ENCODE measurements at regions not wholly inside any gene's neighbourhood (a gene's known extent, or its start where the extent isn't known, plus 50 kb on each side); places are given as distances from the start of the nearest gene placed in this dataset.

DNA sequence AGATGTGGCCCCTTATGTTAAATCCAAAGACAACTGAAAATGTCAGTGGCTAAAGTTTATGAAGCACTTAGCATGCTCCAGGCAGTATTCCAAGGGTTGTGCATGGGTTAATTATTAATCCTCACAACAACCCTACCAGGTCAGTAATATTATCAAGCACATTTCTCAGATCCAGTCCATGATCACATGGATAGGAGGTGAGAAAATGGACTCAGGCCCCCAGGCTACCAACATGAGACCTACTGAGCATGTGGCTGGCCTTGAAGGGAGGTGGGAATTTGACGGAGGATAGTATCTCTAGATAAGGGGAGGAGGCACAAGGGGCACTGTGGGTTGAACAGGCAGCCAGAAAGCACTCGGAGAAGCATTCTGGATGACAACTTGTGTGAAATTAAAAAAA lies 412.0 kb downstream of the MEIS1 start:
- DNase-seq (ENCODE audit: low read depth): no peak

- no peak for DNase-seq (ENCODE audit: low read depth)
Observed at GRCh38 chr2:66849153-66849755, 414.3 kb downstream of the MEIS1 start.

DNA sequence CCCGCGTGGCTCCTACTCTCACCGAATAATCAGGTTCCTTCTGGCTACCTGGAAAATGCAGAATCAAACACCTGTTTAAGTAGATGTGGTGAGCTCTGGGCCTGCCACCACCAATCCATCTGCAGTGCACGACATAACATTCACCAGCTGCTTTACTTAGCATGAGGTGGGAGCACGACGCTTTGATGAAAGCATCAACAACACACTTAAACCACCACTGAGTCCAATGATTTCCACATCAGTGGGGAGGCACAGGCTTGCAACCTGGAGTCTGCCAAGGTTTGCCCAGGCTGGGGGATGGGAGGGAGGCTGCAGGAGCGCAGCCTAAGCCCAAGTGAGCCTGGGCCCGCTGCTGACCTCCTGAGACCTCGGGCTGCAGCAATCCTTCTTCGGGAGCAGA lies 415.5 kb downstream of the MEIS1 start:
- DNase-seq (ENCODE audit: low read depth): no peak

GRCh38 chr2:66851449-66851872 lies 416.5 kb downstream of the MEIS1 start:
- DNase-seq (ENCODE audit: low read depth): peak; percentile 97

DNA sequence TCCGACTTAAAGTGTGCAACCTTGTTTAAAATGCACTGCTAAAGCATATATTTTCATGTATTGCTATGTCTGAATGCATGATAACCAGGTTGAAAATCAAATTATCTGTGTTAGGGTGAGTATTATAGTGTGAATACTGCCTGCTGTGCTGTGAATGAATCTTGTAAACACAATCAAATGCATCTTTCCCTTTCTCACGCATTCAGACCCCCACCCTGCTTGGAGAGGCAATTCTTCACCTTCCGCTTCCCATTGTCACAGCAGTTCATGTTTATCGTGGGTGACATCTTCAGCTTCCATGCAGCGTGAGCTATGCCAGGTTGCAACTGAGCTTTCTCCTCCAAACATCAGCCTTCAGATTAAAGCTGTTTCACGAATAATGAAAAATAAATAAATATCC lies 418.0 kb downstream of the MEIS1 start:
- DNase-seq (ENCODE audit: low read depth): no peak

DNA sequence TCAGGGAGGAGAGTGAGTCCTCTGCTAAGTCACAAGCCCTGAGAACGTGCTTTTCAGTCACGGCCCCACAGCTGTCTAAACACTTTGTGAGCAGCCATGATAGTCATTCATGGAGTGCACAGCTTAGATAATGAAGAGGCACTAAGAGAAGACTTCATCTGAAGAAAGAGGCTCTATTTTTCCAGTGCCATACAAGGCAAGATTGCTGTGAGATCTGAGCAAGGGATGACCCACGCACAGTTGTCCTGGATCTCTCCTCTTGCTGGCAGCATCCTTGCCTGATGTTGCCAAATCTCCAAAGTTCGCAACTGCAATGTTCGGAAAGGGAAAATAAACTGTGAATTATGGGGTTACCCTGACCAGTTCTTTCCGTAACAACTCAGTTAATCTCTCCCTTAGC lies 418.7 kb downstream of the MEIS1 start:
- DNase-seq (ENCODE audit: low read depth): no peak

DNA sequence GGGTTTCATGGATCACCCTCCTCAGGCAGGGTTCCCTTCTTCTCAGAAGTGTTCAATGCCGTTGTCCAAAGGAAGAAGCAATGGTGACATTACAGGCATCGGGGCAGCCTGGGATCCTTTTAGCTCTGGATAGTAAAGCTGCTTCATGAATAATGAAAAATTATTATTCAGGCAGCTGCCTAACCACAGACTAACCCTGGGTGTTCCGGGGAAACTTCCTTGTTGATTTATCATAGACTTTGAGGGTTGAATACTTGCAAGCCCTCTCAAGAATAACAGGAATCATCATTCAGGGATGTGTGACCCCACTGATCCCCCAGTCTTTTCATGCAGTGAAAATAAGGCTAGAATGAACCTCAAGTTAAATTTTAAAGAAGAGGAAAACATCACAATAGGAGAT lies 419.4 kb downstream of the MEIS1 start:
- DNase-seq (ENCODE audit: low read depth): peak; percentile 62

- DNase-seq (ENCODE audit: low read depth): peak; percentile 87
Observed at GRCh38 chr2:66862885-66863650, 428.1 kb downstream of the MEIS1 start.

GRCh38 chr2:66865161-66865560 lies 430.2 kb downstream of the MEIS1 start:
- peak; percentile 72 for DNase-seq (ENCODE audit: low read depth)

- peak; percentile 75 for DNase-seq (ENCODE audit: low read depth)
Observed at GRCh38 chr2:66866331-66867062, 431.6 kb downstream of the MEIS1 start.

- DNase-seq (ENCODE audit: low read depth): peak; percentile 83
Observed at GRCh38 chr2:66867063-66867441, 432.1 kb downstream of the MEIS1 start.

DNA sequence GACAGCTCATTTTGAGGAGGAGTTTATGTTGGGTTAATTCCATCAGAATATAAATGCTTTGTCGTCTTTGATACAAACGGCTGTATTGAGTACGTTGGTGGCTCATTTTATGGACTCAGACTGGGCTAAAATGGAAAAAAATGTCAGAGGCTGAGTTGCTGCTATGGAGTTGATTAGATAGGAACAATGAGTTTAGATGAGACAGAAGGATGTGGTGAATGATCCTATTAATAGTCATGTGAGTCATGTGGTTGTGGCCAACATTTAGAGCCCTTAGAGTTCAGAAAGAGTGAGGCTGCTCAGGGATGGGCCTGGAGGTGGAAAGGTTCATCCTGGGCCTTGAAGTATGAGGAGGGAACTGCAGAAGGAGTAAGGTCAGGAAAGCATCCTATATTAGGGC lies 434.2 kb downstream of the MEIS1 start:
- DNase-seq (ENCODE audit: low read depth): peak; percentile 93

- peak; percentile 69 for DNase-seq (ENCODE audit: low read depth)
Observed at GRCh38 chr2:66872081-66872985, 437.4 kb downstream of the MEIS1 start.

- DNase-seq (ENCODE audit: low read depth): peak; percentile 67
Observed at GRCh38 chr2:66872986-66873754, 438.2 kb downstream of the MEIS1 start.

DNA sequence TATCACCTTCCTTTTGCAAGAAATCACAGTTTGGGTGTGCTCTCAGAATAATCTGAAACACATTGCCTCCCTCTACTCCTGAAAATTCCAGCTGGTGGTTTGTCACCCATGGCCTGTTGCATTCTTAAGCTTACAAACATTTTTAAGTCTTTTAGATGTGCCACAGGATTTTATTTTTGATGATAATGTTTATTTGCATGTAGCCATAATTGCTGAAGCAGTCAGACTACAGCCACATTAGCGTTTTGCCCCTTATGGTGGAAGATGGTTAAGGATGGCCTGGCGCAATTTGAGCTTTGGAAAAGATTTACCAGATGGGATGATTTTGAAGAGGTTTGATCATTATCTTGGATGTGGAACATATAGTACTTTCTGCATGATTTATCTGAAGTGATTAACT lies 439.5 kb downstream of the MEIS1 start:
- peak; percentile 85 for DNase-seq (ENCODE audit: low read depth)

DNA sequence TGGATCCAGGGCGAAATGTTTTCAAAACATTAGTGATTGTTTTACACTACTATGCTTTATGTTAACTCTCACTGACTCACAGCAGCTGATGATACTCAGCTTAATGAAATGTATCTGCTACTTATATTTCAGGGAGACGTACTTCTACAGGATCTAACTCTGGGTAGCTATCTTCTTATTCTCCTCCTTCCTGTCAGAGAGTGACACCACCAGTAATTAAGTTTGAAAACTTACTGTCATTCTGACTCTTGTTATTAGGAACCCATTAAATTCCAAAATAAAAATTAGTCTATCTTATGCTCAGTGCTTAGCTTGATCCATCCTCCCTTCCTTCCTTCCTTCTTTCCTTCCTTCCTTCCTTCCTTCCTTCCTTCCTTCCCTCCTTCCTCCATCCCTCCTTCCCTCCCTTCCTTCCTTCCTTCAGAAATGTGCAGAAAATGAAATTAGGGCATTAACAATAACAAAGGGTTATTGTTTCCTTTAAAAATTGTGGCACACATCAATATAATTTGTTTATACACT lies 441.1 kb downstream of the MEIS1 start:
- no peak for DNase-seq (ENCODE audit: low read depth)

DNA sequence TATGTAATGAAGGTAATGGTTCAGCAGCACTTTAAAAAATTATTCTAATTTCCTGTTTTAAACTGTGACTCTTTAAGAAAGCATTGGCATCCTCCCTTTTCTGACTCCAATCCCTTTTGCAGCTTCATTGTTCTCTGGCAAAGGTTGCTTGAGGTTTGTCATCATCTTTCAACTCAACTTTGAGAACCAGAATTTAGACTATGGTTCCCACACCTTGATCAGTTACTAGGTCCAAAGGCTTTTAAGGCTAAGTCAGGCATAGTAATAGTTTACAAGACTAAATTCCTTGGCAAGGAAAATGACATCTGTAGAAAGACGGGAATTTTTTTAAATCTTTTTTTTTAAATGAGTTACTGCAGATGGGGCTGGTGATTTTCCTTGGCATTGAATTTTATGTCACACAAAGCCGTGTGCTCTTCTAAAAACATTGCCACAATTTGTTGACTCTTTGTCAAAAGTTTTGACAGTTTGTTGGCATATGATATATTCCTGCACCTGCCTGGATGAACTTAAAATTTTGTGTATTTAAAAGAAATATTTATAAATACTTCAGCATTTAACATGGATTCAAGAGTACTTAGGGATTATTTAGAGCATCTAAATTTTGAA lies 451.0 kb downstream of the MEIS1 start:
- DNase-seq (ENCODE audit: low read depth): peak; percentile 32

GRCh38 chr2:66888246-66888645 lies 453.3 kb downstream of the MEIS1 start:
- DNase-seq (ENCODE audit: low read depth): no peak

GRCh38 chr2:66888791-66889631 lies 454.1 kb downstream of the MEIS1 start:
- DNase-seq (ENCODE audit: low read depth): peak; percentile 100

GRCh38 chr2:66889632-66889882 lies 454.6 kb downstream of the MEIS1 start:
- DNase-seq (ENCODE audit: low read depth): no peak

Data from EH (cell line).